DMS53 (cell line): ENCODE measurements at regions not wholly inside any gene's neighbourhood (a gene's known extent, or its start where the extent isn't known, plus 50 kb on each side); places are given as distances from the start of the nearest gene placed in this dataset.
"Not testable (repeated sequence)": the region's sequence is repeated elsewhere in the genome, so short reads cannot be mapped to it uniquely, and the experiment has no call there.

Experiments used
- DNase-seq: peaks from one replicate; lab custom pipeline; 2025; lab: John Stamatoyannopoulos, UW

GRCh38 chr10:36547965-36548364 lies 577.4 kb upstream of the ANKRD30A start:
- no peak for DNase-seq

GRCh38 chr10:36542493-36542892 lies 582.9 kb upstream of the ANKRD30A start:
- DNase-seq: no peak

GRCh38 chr10:36540611-36541010 lies 584.8 kb upstream of the ANKRD30A start:
- no peak for DNase-seq

DNA sequence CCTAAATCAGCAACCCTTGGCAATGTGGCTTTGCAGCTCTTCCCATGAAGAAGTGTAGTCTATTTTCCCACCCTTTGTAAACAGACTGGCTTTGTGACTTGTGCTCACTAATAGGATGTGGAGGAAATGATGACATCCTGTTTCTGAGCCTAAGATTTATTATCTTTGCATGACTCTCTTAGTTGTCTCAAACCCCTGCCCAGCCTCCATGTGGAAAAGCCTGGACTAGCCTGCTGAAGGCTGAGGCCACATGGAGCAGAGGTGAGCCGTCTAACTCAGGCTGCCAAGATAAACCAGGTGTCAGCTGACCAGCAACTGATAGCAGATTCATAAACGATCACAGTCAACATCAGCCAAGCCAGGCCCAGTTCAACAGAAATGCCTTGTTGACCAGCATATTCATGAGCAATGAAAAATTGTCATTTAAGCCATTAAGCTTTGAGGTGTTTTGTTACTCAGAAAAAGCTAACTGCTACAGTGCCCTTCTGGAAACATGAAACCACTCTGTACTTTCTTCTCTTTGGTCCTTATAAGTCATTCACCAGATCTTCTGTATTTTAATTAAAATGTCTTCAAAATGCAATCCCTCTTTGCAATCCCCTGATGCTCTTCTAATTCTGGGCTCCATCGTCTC lies 586.3 kb upstream of the ANKRD30A start:
- DNase-seq: no peak

DNA sequence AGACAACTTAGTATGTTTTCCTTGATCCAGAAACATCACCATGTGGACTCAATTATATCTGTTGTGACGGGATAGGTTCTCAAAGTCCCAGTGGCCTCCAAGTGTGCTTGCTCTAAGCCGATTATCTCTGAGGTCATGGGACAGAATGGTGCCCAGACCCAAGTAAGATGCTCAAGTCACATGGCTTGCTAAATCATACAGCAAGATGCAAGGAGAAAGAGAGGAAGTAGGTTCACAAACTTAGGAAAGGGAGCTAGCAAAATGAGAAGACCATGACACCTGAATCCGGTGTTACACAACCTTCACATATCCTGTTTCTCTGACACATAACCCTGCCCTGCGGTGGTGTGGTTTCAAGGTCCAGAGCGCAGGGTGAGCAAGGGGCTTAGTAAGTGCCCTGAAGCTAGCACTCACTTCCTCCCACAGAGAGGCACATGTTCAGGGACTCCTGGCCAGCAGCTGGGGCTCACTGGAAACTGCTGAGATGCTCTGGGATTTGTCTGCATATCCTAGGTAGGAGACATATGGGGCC lies 590.9 kb upstream of the ANKRD30A start:
- no peak for DNase-seq

DNA sequence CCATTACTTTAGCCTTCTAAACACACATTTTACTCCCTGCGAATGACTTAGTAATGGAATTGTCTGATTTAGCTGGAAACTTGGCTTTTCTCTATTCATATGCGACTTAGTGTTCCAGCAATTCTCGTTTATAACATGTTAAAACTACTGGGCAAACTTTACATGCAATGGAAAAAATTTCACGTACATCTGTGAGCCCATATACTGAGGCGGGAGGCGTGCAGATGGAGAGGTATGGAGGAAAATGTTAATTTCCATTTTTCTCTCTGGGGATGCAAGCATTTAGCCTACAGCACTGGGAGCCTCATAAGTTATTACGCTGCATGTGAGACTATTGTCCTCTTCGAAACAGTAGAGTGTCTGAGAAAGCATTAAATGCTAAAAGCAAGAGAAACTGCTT lies 591.5 kb upstream of the ANKRD30A start:
- DNase-seq: no peak

GRCh38 chr10:36533316-36533715 lies 592.1 kb upstream of the ANKRD30A start:
- DNase-seq: no peak

- no peak for DNase-seq
Measured at GRCh38 chr10:36531621-36532020, 593.8 kb upstream of the ANKRD30A start.

- DNase-seq: no peak
Measured at GRCh38 chr10:36526033-36526432, 599.4 kb upstream of the ANKRD30A start.

GRCh38 chr10:36524126-36524525 lies 601.3 kb upstream of the ANKRD30A start:
- DNase-seq: not testable (repeated sequence)

- no peak for DNase-seq
Measured at GRCh38 chr10:36519909-36520308, 605.5 kb upstream of the ANKRD30A start.

DNA sequence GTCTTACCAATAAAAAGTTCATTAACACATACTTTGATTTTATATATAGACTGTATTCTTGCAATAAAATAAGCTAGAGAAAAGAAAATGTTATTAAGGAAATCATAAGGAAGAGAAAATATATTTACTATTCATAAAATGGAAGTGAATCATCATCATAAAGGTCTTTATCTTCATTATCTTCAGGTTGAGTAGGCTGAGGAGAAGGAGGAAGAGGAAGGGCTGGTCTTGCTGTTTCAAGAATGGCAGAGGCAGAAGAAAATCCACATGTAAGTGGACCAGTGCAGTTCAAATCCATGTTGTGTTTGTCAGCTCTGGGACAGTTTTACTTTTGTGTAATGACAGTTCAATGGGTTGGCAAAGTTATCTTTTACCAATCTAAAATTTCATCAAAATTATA lies 609.1 kb upstream of the ANKRD30A start:
- DNase-seq: no peak

DNA sequence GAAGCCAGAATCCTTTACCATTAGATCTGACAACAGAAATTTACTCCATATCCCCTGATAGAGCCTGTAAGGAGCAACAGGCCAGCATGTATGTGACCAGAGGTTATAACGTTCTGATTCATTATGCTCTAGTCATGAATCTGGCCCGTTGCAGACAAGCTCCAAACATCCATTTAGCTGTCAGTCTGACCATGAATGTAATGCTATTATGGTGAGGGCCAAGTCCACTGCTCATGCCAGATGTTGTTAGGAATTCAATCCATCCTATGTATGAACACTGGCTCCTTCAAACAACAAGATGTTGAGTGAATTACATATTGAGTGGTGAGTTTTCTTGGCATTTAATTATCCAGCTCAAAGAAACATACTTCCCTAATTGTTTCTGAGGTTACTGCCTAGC lies 610.1 kb upstream of the ANKRD30A start:
- no peak for DNase-seq

DNA sequence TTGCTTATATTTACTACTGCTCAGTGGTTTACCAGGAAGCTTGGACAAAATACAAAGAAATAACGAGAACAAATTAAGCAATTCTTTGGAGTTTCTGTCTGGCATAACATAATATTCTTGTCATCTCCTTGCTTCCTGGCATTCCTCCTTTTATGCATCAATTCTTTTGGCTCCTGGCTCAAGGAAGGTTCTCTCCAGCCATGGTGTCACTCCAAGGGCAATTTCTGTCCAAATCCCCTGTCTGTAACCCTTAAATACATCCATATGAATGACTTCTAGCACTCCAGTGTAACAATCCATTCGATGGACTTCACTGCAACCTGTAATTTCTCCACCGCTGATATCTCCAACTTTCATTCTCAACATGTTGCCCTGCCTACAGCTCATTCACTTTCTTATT lies 617.7 kb upstream of the ANKRD30A start:
- DNase-seq: no peak

DNA sequence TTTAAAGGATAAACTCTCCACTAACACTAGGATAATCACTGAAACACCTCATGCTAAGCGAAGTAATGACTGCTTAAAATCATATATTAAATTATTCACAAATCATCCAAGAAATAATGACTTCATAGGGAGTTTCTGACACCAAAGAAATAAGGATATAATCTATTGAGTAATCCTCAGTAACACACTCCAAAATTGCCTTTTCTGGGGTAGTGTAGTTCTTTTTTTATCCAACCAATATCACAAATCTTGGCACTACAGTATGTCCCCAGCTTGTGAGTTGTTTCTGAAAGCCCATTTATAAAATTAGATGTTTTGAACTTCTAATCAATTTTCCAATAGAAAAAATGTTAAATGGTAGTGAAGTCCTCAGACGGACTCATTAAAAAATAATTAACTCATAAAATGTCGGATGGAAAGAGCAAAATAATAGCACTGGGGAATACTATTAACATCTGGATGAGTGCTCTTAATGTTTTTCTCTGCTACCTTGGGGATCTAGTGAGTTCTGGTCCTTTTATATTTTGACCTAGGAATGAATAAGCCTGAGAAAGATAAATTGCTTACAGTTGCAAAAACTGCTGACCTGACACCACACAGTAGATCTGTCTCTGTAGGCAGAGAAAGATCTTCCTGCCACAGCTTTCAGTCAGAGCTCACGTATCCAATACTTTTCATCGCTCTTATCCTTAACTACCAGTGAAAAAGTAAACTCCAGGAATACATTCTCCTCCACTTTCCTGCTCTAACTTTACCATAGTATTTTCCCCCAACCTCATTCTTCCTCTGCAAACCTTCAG lies 618.5 kb upstream of the ANKRD30A start:
- no peak for DNase-seq

DNA sequence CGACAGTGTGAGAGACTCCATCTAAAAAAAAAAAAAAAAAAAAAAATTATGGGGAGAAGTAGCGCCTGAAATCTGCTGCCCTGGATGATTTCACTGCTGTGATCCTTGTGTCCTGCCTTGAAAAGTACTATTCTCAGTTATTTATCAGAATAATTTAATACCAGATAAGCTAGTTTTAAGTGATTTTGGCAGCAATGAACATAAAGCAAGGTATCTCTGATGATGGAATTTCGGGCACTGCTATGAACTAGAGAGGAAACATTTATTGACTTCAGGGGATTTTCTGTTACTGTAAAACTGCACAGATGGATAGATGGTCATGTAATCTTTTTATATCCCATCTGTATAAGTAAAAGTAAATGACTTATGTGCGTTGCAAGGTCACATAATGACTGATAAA lies 619.1 kb upstream of the ANKRD30A start:
- no peak for DNase-seq

- no peak for DNase-seq
Measured at GRCh38 chr10:36504758-36505157, 620.6 kb upstream of the ANKRD30A start.

GRCh38 chr10:36500266-36500665 lies 625.1 kb upstream of the ANKRD30A start:
- no peak for DNase-seq

DNA sequence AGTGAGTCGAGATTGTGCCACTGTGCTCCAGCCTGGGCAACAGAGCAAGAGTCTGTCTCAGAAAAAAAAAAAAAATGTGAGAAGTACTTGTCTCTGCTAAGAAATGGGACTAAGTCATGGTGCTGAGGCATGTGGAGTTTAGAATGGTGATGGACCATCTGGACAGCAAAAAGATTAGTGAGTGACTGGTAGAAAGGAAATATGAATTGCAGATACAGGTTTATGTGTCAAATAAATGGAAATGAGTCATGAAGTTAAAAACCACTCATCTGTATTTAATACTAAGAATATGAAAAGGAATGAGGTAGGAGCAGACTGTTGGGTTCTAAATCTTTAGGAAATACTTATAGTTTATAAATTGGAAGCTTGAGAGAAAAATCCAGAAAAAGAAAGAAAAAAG lies 625.7 kb upstream of the ANKRD30A start:
- DNase-seq: no peak

- no peak for DNase-seq
Measured at GRCh38 chr10:36496758-36497157, 628.6 kb upstream of the ANKRD30A start.

DNA sequence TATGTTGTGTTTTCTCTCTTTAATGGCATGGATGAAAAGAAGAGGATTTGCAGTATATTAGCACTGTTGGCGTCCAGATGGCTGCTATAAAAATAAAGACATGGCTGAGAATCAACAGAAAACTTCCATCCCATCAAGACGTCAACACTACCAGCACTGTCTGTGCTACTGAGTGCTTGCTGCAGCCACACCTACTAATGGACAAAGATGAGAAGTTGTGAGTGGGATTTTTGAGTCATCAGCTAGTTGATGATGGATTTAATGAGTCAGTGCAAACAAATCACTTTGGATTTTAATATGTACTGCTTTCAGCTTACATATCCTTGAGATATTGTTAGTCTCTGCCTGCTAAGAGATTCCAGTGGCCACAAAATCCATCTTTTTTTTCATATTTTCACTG lies 631.0 kb upstream of the ANKRD30A start:
- DNase-seq: no peak

GRCh38 chr10:36493516-36493880 lies 631.9 kb upstream of the ANKRD30A start:
- no peak for DNase-seq
